NB4 (cell line): ENCODE measurements at regions not wholly inside any gene's neighbourhood (a gene's known extent, or its start where the extent isn't known, plus 50 kb on each side); places are given as distances from the start of the nearest gene placed in this dataset.

Experiments used
- DNase-seq: peaks from one replicate; pipeline ENCODE4 v3.0.0; 2010; ENCODE audit warnings: low read depth
- H3K4me3 ChIP-seq: one replicate; pipeline ENCODE4 v1.5.1; 2011; ENCODE audit warnings: mild to moderate bottlenecking, low read depth, low read length, moderate library complexity
- CTCF ChIP-seq: IDR thresholded peaks from one replicate; pipeline ENCODE4 v1.5.1; 2012; ENCODE audit warnings: low read depth, low read length
- MAX ChIP-seq: IDR thresholded peaks from 2 replicates; pipeline ENCODE4 v1.6.1; 2011; ENCODE audit warnings: low read depth, low read length
- MYC ChIP-seq: IDR thresholded peaks from 2 replicates; pipeline ENCODE4 v1.6.1; 2011; ENCODE audit warnings: low read depth, low read length
- POLR2A ChIP-seq: IDR thresholded peaks from 2 replicates; pipeline ENCODE4 v1.6.1; 2011; ENCODE audit warnings: mild to moderate bottlenecking; ENCODE audit not compliant: insufficient read length; ENCODE audit errors: extremely low read depth

- H3K4me3 ChIP-seq = no peak overlapping the region
- peak; percentile 3 for DNase-seq
- TF ChIP-seq MAX = no peak
- TF ChIP-seq CTCF = no peak
- no peak for TF ChIP-seq MYC
- no peak for TF ChIP-seq POLR2A
Observed at GRCh38 chr13:61810065-61810464, 394.4 kb upstream of the PCDH20 start.

- TF ChIP-seq POLR2A = no peak
- TF ChIP-seq MAX = no peak
- TF ChIP-seq MYC = no peak
- no peak for TF ChIP-seq CTCF
- DNase-seq = no peak
- H3K4me3 ChIP-seq = no peak overlapping the region
Observed at GRCh38 chr13:61797397-61797796, 381.7 kb upstream of the PCDH20 start.

GRCh38 chr13:61795580-61795979, 379.9 kb upstream of the PCDH20 start:
- H3K4me3 ChIP-seq = no peak overlapping the region
- no peak for DNase-seq
- TF ChIP-seq CTCF = no peak
- TF ChIP-seq MYC = no peak
- no peak for TF ChIP-seq MAX
- TF ChIP-seq POLR2A = no peak

- no peak overlapping the region for H3K4me3 ChIP-seq
- TF ChIP-seq POLR2A (no peak), MYC (no peak), CTCF (no peak), MAX (no peak)
- no peak for DNase-seq
Observed at GRCh38 chr13:61779456-61779855, 363.8 kb upstream of the PCDH20 start.

- no peak for DNase-seq
- no peak overlapping the region for H3K4me3 ChIP-seq
- TF ChIP-seq CTCF = no peak
- no peak for TF ChIP-seq MYC
- TF ChIP-seq POLR2A = no peak
- no peak for TF ChIP-seq MAX
Observed at GRCh38 chr13:61778531-61778930, 362.9 kb upstream of the PCDH20 start.

GRCh38 chr13:61777899-61778298, 362.2 kb upstream of the PCDH20 start:
- DNase-seq = no peak
- no peak for TF ChIP-seq POLR2A
- no peak for TF ChIP-seq MYC
- no peak for TF ChIP-seq CTCF
- TF ChIP-seq MAX = no peak
- H3K4me3 ChIP-seq = no peak overlapping the region
